GM18861 (cell line): ENCODE measurements at regions not wholly inside any gene's neighbourhood (a gene's known extent, or its start where the extent isn't known, plus 50 kb on each side); places are given as distances from the start of the nearest gene placed in this dataset.
"Not testable (repeated sequence)": the region's sequence is repeated elsewhere in the genome, so short reads cannot be mapped to it uniquely, and the experiment has no call there.

Experiments
- ATAC-seq: cut with Tn5 transposase; IDR thresholded peaks from one replicate; pipeline ENCODE4 v1.9.1; 2021; ENCODE audit not compliant: unreplicated experiment

GRCh38 chr16:29062235-29062634 is 77.4 kb downstream of the LAT start:
- not testable (repeated sequence) for ATAC-seq

- not testable (repeated sequence) for ATAC-seq
These were observed 76.6 kb downstream of the LAT start for GRCh38 chr16:29061467-29061921.

- ATAC-seq: not testable (repeated sequence)
These were observed 75.4 kb downstream of the LAT start for GRCh38 chr16:29060022-29060810.

- not testable (repeated sequence) for ATAC-seq
These were observed 74.7 kb downstream of the LAT start for GRCh38 chr16:29059575-29059974.
